HAP-1 (cell line): ENCODE measurements at regions not wholly inside any gene's neighbourhood (a gene's known extent, or its start where the extent isn't known, plus 50 kb on each side); places are given as distances from the start of the nearest gene placed in this dataset.

Experiments used
- DNase-seq, 2 experiments: peaks; one replicate each; pipeline ENCODE4 v3.0.0-alpha.2; 2016 to 2020; ENCODE audit warnings: low spot score in 2 of 2
- H3K27me3 ChIP-seq: fragments of 250-450 bp; sonication (Bioruptor Pico); 2 replicates; pipeline ENCODE4 v1.5.1; 2020; ENCODE audit warnings: low read depth, mild to moderate bottlenecking, moderate library complexity
- H3K36me3 ChIP-seq: fragments of 250-450 bp; sonication (Bioruptor Pico); replicated peaks from 2 replicates; pipeline ENCODE4 v1.5.1; 2020; ENCODE audit warnings: mild to moderate bottlenecking
- H3K4me1 ChIP-seq: fragments of 250-450 bp; sonication (Bioruptor Pico); 2 replicates; pipeline ENCODE4 v1.5.1; 2020; ENCODE audit warnings: mild to moderate bottlenecking
- H3K4me3 ChIP-seq: fragments of 250-450 bp; sonication (Bioruptor Pico); 2 replicates; pipeline ENCODE4 v1.5.1; 2020; ENCODE audit warnings: mild to moderate bottlenecking, moderate library complexity
- H3K9me3 ChIP-seq: fragments of 250-450 bp; sonication (Bioruptor Pico); 2 replicates; pipeline ENCODE4 v1.5.1; 2020; ENCODE audit warnings: mild to moderate bottlenecking, moderate library complexity
- in situ Hi-C: fragments of 300-500 bp; cut with MboI; formaldehyde crosslinking; loops from 3 replicates; pipeline ENCODE4 v1.14.3; 2020; ENCODE audit warnings: low sequenced_read_pairs, inconsistent platforms, mixed read lengths

DNA sequence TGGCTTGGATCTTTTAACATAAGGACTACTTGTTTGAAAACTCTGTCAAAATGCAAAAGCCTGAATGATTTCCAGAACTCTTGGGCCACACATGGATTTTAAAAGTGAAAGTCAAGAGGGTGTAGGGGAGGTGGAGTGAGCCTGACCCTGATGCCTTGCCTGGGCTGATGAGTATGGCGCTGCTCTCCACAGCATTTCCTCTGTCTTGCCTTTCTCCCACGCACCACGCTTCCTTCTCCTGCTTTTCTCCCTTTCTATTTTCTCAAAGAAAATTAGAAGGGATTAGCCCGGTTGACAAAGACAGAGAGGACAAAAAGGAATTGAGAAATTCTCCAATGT is 207.0 kb upstream of the CCDC68 start:
- in situ Hi-C loops: no loop called here
- no peak overlapping the region for H3K4me3 ChIP-seq
- no peaks in the 10 kb centered on the region for H3K36me3 ChIP-seq
- no peaks in the 10 kb centered on the region for H3K27me3 ChIP-seq
- peak; percentile 34 to 44 for DNase-seq
- no peaks in the 10 kb centered on the region; the same call in 1 of the 2 replicates for H3K4me1 ChIP-seq
- H3K9me3 ChIP-seq: no peaks in the 10 kb centered on the region

- Histone ChIP-seq H3K4me1 (no peaks in the 10 kb centered on the region; the same call in 1 of the 2 replicates), H3K9me3 (no peaks in the 10 kb centered on the region), H3K4me3 (no peak overlapping the region), H3K36me3 (no peaks in the 10 kb centered on the region), H3K27me3 (no peaks in the 10 kb centered on the region)
- in situ Hi-C loops: no loop called here
- no peak for DNase-seq
These were observed 204.3 kb upstream of the CCDC68 start for GRCh38 chr18:55163550-55163949.

- Histone ChIP-seq H3K36me3 (no peaks in the 10 kb centered on the region), H3K4me1 (no peaks in the 10 kb centered on the region; the same call in 1 of the 2 replicates), H3K27me3 (no peaks in the 10 kb centered on the region), H3K4me3 (no peak overlapping the region), H3K9me3 (no peaks in the 10 kb centered on the region)
- DNase-seq: no peak
- in situ Hi-C loops: no loop called here
These were observed 202.7 kb upstream of the CCDC68 start for GRCh38 chr18:55161916-55162315.

GRCh38 chr18:55159027-55159426 is 199.8 kb upstream of the CCDC68 start:
- DNase-seq: no peak
- no peaks in the 10 kb centered on the region for H3K9me3 ChIP-seq
- in situ Hi-C loops: no loop called here

DNA sequence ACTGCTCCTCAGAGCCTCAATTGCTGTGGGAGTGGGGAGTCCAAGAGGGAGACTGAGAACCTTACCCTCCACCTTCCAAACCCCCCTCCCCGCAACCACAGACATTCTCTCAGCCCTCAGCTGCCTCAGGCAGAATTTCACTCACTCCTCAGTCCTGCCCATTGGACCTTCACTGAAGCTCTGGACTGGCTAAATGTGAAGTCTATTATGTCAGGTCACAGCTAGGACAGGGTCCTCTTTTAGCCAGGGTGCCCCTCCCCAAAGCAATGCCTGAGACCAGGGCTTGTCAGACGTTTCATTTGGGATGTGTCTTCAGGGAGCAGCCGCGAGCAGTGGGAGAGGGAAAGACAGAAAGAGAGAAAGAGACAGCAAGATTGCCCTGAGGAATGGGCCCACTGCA is 199.3 kb upstream of the CCDC68 start:
- H3K4me1 ChIP-seq: no peaks in the 10 kb centered on the region
- no peaks in the 10 kb centered on the region for H3K36me3 ChIP-seq
- H3K4me3 ChIP-seq: no peak overlapping the region
- no peaks in the 10 kb centered on the region for H3K9me3 ChIP-seq
- no peaks in the 10 kb centered on the region for H3K27me3 ChIP-seq
- in situ Hi-C loops: no loop called here
- DNase-seq: no peak

More at GRCh38 chr18:55159027-55159426, 199.8 kb upstream of the CCDC68 start:
- H3K36me3 ChIP-seq: no peaks in the 10 kb centered on the region
- H3K4me3 ChIP-seq: no peak overlapping the region
- no peaks in the 10 kb centered on the region for H3K4me1 ChIP-seq
- H3K27me3 ChIP-seq: no peaks in the 10 kb centered on the region

GRCh38 chr18:55153346-55153745 is 194.1 kb upstream of the CCDC68 start:
- no peaks in the 10 kb centered on the region for H3K36me3 ChIP-seq
- 0 out of 2 replicates have a peak, but pooled peaks cover 2% of the 10 kb centered on the region for H3K27me3 ChIP-seq
- in situ Hi-C loops: no loop called here
- H3K9me3 ChIP-seq: no peaks in the 10 kb centered on the region
- DNase-seq: no peak
- H3K4me1 ChIP-seq: no peaks in the 10 kb centered on the region
- H3K4me3 ChIP-seq: no peak overlapping the region

GRCh38 chr18:55152801-55153200 is 193.5 kb upstream of the CCDC68 start:
- no peak for DNase-seq
- in situ Hi-C loops: no loop called here
- Histone ChIP-seq H3K36me3 (no peaks in the 10 kb centered on the region), H3K27me3 (peaks cover 2% of the 10 kb centered on the region; the same call in 1 of the 2 replicates), H3K4me1 (no peaks in the 10 kb centered on the region), H3K4me3 (no peak overlapping the region), H3K9me3 (no peaks in the 10 kb centered on the region)

DNA sequence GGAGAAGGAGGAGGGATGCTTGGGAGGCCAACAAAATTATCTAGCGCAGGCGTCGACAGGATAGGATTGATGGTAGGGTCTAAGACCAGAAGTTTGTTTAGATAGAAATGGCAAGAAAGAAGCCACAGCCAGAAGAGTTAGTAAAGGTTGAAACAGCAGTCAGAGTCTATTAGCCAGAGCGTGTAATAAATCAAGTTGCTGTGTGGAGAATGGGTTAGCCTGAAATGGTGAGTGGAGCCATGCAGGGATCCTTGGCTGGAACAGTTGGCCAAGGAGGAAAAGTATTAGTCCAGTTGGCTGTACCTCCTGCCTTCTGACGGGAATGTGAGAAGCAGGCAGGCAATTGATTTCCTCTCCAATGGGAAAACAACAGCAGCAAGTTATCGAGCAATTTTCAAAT is 190.7 kb upstream of the CCDC68 start:
- peaks cover 2% of the 10 kb centered on the region; the same call in 1 of the 2 replicates for H3K27me3 ChIP-seq
- no peaks in the 10 kb centered on the region for H3K9me3 ChIP-seq
- H3K4me3 ChIP-seq: no peak overlapping the region
- H3K4me1 ChIP-seq: no peaks in the 10 kb centered on the region
- no peak for DNase-seq
- in situ Hi-C loops: no loop called here
- no peaks in the 10 kb centered on the region for H3K36me3 ChIP-seq

DNA sequence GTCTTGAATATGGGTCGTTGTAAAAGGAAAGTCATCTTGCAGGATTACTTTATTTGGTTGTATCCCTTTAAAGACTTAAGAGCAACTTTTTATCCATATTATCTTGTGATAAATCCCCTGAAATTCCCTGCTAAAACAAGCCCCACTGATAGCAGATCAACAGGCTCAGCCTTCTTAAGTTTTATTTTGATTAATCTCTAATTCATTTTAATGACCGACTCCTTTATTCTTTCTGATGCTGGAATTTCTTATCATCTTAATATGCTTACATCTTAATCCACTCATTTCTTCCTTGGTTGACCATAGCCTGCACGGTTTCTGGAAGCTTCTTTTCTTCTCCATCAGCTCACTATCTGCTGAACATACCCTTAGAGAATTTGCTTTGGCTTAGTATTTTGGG is 188.5 kb upstream of the CCDC68 start:
- no peak for DNase-seq
- Histone ChIP-seq H3K36me3 (no peaks in the 10 kb centered on the region), H3K9me3 (no peaks in the 10 kb centered on the region), H3K4me1 (no peaks in the 10 kb centered on the region), H3K27me3 (no peaks in the 10 kb centered on the region; the same call in 1 of the 2 replicates), H3K4me3 (no peak overlapping the region)
- in situ Hi-C loops: no loop called here

DNA sequence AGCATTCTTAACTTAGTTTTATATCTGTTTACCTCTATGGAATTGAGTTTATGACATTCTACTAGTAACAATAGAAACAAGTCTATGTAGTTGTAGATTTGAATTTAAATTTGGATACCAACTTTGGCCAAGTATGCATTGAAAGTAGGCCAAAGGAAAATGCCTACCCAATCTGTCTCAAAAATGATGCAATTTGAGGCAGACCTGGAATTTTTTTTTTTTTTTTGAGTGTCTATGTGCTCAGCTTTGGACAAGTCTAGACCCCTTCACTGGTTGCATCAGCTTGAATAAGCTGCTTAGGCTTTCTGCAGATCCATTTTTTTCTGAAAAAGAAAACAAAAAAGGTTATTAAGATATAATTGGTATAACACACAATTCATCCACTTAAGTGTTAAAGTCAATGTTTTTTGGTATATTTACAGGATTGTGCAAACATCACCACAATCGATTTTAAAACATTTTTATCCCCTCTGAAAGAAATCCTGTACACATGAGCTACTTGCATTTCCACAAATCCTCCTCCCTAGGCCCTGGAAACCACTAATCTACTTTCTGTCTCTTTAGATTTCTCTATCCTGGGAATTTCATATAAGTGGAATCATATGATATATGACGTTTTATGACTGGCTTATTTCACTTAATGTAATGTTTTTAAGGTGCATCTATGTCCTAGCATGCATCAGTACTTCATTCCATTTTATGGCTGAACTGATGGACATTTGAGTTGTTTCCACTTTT is 185.1 kb upstream of the CCDC68 start:
- DNase-seq: no peak
- H3K4me3 ChIP-seq: no peak overlapping the region
- H3K27me3 ChIP-seq: peaks cover 9% of the 10 kb centered on the region
- in situ Hi-C loops: no loop called here
- no peaks in the 10 kb centered on the region for H3K4me1 ChIP-seq
- H3K9me3 ChIP-seq: no peaks in the 10 kb centered on the region
- no peaks in the 10 kb centered on the region for H3K36me3 ChIP-seq

DNA sequence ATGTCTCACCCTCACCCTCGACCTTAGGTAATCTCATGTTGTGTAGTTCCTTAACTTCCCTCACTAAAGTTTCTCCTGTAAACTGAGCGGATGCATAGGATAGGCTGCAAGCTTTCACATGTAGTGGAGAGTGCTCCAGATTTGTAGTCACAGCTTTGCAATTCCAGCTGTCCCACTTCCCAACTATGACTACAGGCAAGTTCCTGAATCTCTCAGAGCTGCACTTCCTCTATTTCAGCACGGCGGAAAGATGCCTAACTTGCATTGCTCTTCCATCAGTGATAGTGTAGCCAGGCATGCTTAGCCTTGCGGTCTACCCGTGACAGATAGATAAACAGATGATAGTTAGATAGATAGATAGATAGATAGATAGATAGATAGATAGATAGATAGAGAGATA is 183.1 kb upstream of the CCDC68 start:
- Histone ChIP-seq H3K4me1 (no peaks in the 10 kb centered on the region), H3K4me3 (no peak overlapping the region), H3K36me3 (no peaks in the 10 kb centered on the region), H3K27me3 (peaks cover 9% of the 10 kb centered on the region), H3K9me3 (no peaks in the 10 kb centered on the region)
- DNase-seq: no peak
- in situ Hi-C loops: no loop called here

GRCh38 chr18:55141318-55141717 is 182.1 kb upstream of the CCDC68 start:
- no peaks in the 10 kb centered on the region for H3K9me3 ChIP-seq
- peaks cover 9% of the 10 kb centered on the region for H3K27me3 ChIP-seq
- in situ Hi-C loops: no loop called here
- H3K4me3 ChIP-seq: no peak overlapping the region
- H3K36me3 ChIP-seq: no peaks in the 10 kb centered on the region
- no peaks in the 10 kb centered on the region for H3K4me1 ChIP-seq
- DNase-seq: no peak

DNA sequence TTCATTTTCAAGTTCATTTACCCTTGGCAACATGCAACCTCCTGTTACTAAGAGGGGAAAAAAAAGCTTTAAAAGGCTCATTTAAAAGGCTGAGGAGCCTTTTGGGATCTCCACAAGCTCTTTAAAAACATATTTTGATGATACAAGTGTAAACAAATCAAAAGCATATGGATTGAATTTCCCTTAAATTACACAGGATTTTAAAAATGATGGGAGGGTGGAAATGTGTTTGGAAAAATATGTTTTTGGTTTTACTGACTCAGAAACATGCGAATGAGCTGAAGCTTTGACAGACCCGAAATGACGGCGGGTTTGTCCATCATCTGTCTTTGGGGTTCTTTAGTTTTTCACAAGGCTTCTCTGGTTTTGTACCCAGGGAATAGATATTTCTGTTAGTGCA is 180.6 kb upstream of the CCDC68 start:
- no peaks in the 10 kb centered on the region for H3K9me3 ChIP-seq
- H3K27me3 ChIP-seq: peaks cover 11% of the 10 kb centered on the region
- in situ Hi-C loops: no loop called here
- H3K36me3 ChIP-seq: no peaks in the 10 kb centered on the region
- no peak for DNase-seq
- no peaks in the 10 kb centered on the region for H3K4me1 ChIP-seq
- no peak overlapping the region for H3K4me3 ChIP-seq

GRCh38 chr18:55139307-55139706 is 180.0 kb upstream of the CCDC68 start:
- DNase-seq: no peak
- no peak overlapping the region for H3K4me3 ChIP-seq
- H3K27me3 ChIP-seq: peaks cover 11% of the 10 kb centered on the region
- no peaks in the 10 kb centered on the region for H3K36me3 ChIP-seq
- in situ Hi-C loops: no loop called here
- H3K9me3 ChIP-seq: no peaks in the 10 kb centered on the region
- no peaks in the 10 kb centered on the region for H3K4me1 ChIP-seq

DNA sequence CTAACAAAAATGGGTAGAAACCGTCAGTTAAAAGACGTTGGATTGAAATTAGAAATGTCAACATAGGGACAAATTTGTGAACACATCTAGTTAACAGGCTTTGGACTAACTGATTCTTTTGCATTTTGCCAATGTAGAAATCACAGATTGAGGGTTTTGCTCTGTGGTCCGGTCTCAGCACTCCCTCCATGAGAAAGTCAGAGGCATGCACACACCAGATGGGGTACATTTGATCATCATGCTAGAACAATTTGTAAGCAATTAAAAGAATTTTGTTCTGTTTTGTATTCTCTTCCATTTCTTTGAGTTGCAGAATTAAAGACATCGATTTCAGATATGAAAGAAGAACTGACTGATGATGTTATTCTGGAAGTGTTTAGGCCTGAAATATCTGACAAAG is 179.1 kb upstream of the CCDC68 start:
- no peaks in the 10 kb centered on the region for H3K9me3 ChIP-seq
- no peaks in the 10 kb centered on the region for H3K4me1 ChIP-seq
- H3K36me3 ChIP-seq: no peaks in the 10 kb centered on the region
- in situ Hi-C loops: no loop called here
- peaks cover 11% of the 10 kb centered on the region for H3K27me3 ChIP-seq
- H3K4me3 ChIP-seq: no peak overlapping the region
- no peak for DNase-seq
